Cardiac muscle cell (in vitro differentiated cells and primary cell): ENCODE measurements at regions not wholly inside any gene's neighbourhood (a gene's known extent, or its start where the extent isn't known, plus 50 kb on each side); places are given as distances from the start of the nearest gene placed in this dataset.

Experiments used
- DNase-seq, 2 donors: peaks; one replicate each; pipeline versions ENCODE4 v3.0.0 to v3.0.0-alpha.2; 2010 to 2017; ENCODE audit warnings: low read depth in 1 of 2, low spot score in 1 of 2
- H3K27ac ChIP-seq: fragments of 200-600 bp; sonication (generic); 2 replicates; pipeline ENCODE4 v1.5.1; 2016
- H3K27me3 ChIP-seq: fragments of 200-600 bp; sonication (generic); 2 replicates; pipeline ENCODE4 v1.6.0; 2016; ENCODE audit warnings: control low read depth
- H3K36me3 ChIP-seq: fragments of 200-600 bp; sonication (generic); 2 replicates; pipeline ENCODE4 v1.5.1; 2016; ENCODE audit warnings: control low read depth
- H3K4me1 ChIP-seq: fragments of 200-600 bp; sonication (generic); 2 replicates; pipeline ENCODE4 v1.8.1; 2017; ENCODE audit warnings: low read depth, mild to moderate bottlenecking, mixed run types
- H3K4me3 ChIP-seq: fragments of 200-600 bp; sonication (generic); 2 replicates; pipeline ENCODE4 v1.5.1; 2016; ENCODE audit warnings: mild to moderate bottlenecking
- H3K9me3 ChIP-seq: fragments of 200-600 bp; sonication (generic); 2 replicates; pipeline ENCODE4 v1.5.1; 2017; ENCODE audit warnings: low read depth, mild to moderate bottlenecking, control low read depth
- TF ChIP-seq, protein P1 (sequence below): IDR thresholded peaks from 2 replicates; pipeline ENCODE4 v1.5.1; 2012; ENCODE audit warnings: low read depth, mild to moderate bottlenecking, low read length

DNA sequence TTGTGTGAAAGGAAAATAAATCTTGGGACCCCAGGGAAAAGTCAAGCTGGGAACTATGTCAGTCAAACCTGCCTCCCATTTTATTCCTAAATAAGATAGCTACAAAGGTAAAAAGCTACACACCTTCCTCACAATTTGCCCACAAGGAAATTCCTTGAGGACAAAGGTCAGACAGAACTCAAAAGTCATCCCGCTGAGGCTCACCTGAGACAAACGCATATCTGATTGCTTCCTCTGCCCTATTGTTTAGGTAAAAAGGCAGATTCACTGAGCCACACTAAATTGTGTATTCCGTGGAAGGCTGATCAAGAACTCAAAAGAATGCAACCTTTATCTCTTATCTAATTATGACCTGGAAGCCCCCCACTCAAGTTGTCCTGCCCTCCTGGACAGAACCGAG is 58.7 kb upstream of the MAML3 start:
- no peaks in the 10 kb centered on the region for H3K36me3 ChIP-seq
- H3K27me3 ChIP-seq = no peaks in the 10 kb centered on the region
- DNase-seq = no peak
- no peak overlapping the region for H3K27ac ChIP-seq
- TF ChIP-seq, protein P1, sequence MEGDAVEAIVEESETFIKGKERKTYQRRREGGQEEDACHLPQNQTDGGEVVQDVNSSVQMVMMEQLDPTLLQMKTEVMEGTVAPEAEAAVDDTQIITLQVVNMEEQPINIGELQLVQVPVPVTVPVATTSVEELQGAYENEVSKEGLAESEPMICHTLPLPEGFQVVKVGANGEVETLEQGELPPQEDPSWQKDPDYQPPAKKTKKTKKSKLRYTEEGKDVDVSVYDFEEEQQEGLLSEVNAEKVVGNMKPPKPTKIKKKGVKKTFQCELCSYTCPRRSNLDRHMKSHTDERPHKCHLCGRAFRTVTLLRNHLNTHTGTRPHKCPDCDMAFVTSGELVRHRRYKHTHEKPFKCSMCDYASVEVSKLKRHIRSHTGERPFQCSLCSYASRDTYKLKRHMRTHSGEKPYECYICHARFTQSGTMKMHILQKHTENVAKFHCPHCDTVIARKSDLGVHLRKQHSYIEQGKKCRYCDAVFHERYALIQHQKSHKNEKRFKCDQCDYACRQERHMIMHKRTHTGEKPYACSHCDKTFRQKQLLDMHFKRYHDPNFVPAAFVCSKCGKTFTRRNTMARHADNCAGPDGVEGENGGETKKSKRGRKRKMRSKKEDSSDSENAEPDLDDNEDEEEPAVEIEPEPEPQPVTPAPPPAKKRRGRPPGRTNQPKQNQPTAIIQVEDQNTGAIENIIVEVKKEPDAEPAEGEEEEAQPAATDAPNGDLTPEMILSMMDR = no peak
- no peak overlapping the region for H3K4me3 ChIP-seq
- H3K9me3 ChIP-seq = no peaks in the 10 kb centered on the region
- H3K4me1 ChIP-seq = no peaks in the 10 kb centered on the region

DNA sequence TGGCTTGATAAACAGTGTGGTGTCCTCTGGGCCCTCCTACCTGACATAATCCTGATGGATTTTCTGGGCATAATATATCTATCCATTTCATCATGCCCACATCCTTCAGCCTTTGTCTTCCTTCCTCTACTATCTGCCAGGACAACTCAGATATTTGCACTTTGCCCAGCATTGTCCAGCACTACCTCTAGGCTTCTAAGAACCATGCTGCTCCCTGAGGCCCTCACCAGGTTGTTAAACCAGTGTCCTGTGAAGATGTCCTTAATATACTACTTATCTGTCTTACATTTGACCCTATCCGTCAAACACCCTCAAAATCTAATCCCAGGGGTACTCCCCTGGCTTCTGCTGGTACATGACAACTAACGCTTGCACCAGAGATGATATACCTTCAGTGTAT is 58.2 kb upstream of the MAML3 start:
- Histone ChIP-seq H3K9me3 (no peaks in the 10 kb centered on the region), H3K4me1 (no peaks in the 10 kb centered on the region), H3K27ac (no peak overlapping the region), H3K4me3 (no peak overlapping the region), H3K36me3 (no peaks in the 10 kb centered on the region), H3K27me3 (no peaks in the 10 kb centered on the region)
- TF ChIP-seq, protein P1 = no peak
- DNase-seq = no peak

DNA sequence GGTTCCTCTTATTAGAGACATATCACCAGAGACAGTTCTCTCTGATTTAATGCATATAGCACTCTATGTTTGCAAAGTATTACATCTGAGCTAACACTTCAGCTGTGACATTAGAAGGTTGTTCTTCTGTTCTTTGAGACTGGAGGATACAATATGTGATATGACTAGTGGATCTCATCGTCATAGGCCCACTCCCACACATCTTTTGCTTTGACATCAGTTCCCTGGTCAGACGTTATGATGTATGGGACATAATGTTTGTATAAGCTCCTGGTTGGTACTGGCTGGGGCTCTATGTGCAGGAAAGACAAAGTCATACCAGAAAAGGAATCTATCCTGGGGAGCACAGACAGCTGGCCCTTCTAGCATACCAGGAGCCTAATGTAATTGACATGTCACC is 57.7 kb upstream of the MAML3 start:
- TF ChIP-seq, protein P1 = no peak
- Histone ChIP-seq H3K4me3 (no peak overlapping the region), H3K36me3 (no peaks in the 10 kb centered on the region), H3K27ac (no peak overlapping the region), H3K9me3 (no peaks in the 10 kb centered on the region), H3K27me3 (no peaks in the 10 kb centered on the region), H3K4me1 (no peaks in the 10 kb centered on the region)
- DNase-seq = no peak

DNA sequence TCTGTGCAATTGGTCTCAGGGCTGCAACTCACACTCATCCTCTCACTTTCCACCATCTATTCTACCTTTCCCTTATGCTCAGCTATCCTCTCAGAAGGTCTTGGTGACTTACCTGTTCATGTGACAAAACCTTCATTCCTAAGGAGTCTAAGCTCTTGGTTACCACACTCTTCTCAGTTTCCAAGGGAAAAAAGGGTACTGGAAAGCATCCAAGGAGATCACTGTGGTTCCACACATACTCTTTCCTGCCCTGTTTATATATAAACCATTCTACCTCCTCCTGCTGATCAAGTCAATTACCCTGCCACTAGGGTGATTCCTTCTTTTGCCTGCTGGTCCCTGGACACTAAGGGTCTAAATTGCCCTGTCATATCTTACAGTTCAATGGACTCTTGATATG is 57.2 kb upstream of the MAML3 start:
- Histone ChIP-seq H3K27ac (no peak overlapping the region), H3K9me3 (no peaks in the 10 kb centered on the region), H3K4me1 (no peaks in the 10 kb centered on the region), H3K36me3 (no peaks in the 10 kb centered on the region), H3K4me3 (no peak overlapping the region), H3K27me3 (no peaks in the 10 kb centered on the region)
- TF ChIP-seq, protein P1 = no peak
- no peak for DNase-seq

DNA sequence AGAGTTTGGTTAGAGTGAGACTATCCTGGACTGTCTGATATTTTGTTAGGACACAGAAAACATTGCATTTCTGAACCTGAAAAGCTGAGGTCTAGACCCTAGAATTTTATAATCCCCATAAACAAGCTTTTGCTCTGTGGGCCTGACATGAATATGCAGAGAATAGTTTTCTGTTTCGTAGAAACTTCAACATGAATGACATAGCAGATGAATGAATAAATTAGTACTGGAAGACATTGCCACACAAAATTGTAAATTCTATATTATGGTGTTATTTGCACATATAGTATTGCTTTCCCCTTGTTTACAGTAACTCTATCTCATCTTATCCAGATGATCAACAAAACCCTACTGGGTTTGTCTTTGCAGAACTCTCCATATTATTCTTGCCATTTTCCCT is 54.9 kb upstream of the MAML3 start:
- Histone ChIP-seq H3K4me1 (no peaks in the 10 kb centered on the region), H3K27me3 (no peaks in the 10 kb centered on the region), H3K4me3 (no peak overlapping the region), H3K27ac (no peak overlapping the region), H3K36me3 (no peaks in the 10 kb centered on the region), H3K9me3 (no peaks in the 10 kb centered on the region)
- DNase-seq = no peak
- TF ChIP-seq, protein P1 = no peak
